ENCODE measurements at regions not wholly inside any gene's neighbourhood (a gene's known extent, or its start where the extent isn't known, plus 50 kb on each side); places are given as distances from the start of the nearest gene placed in this dataset.

DNA sequence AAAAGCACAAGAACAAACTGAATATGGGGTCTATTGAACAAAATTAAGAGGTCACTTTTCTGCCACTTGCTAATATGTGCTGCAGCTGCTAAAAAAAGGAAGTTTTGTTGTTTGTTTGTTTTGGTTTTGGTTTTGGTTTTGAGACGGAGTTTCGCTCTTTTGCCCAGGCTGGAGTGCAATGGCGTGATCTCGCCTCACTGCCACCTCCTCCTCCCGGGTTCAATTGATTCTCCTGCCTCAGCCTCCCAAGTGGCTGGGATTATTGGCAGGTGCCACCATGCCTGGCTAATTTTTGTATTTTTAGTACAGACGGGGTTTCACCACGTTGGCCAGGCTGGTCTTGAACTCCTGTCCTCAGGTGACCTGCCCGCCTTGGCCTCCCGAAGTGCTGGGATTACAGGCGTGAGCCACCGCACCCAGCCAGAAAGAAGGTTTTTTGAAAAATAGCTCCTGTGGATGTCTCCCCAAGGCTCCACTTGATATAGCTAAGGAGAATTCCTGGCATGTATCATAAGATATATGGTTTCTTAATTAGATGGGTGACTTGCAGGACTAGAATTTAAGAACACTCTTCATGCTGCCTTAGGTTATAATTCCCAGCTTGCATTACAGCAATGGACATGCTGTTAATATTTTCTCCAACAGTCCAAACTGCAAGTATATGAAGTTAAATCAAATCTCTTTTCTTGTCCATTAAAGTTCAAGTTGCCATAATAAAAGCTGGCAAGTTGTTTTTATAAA lies 237.6 kb upstream of the AMIGO2 start:
- Mint-ChIP-seq H3K4me1 (ENCODE audit: unreplicated experiment) (peaks cover 15% of the 10 kb centered on the region), H3K27me3 (ENCODE audit: unreplicated experiment) (no peaks in the 10 kb centered on the region), H3K27ac (ENCODE audit: unreplicated experiment) (no peak overlapping the region), H3K9me3 (ENCODE audit: unreplicated experiment) (peaks cover 9% of the 10 kb centered on the region), H3K36me3 (ENCODE audit: unreplicated experiment) (no peaks in the 10 kb centered on the region), H3K4me3 (ENCODE audit: unreplicated experiment) (no peak overlapping the region)
- no peak for DNase-seq (ENCODE audit: extremely low spot score, unreplicated experiment)
- TF ChIP-seq CTCF (IDR thresholded peaks at IDR 0.05): no peak

DNA sequence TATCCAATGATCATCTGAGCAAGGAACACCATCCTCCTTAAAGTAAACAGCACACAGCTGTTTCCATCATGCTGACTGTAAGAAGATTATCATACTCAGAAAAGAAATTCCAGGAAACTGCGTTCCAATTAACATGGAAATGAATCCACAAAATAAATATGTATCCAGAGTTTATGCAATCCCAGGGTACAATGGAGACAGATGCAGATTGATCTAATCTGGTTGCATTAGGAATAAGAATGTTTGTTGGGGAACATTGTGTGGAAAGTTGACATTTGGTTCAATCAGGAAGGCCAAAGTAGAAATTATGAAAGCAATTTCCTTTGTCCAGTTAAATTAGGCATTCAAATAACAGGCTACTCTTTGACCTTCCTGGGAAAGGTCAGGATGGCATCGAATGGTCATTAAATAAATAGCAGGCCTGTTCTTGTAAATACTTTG lies 236.9 kb upstream of the AMIGO2 start:
- TF ChIP-seq CTCF (IDR thresholded peaks at IDR 0.05): no peak
- no peaks in the 10 kb centered on the region for H3K36me3 Mint-ChIP-seq (ENCODE audit: unreplicated experiment)
- no peak for DNase-seq (ENCODE audit: extremely low spot score, unreplicated experiment)
- H3K9me3 Mint-ChIP-seq (ENCODE audit: unreplicated experiment): peaks cover 5% of the 10 kb centered on the region
- no peaks in the 10 kb centered on the region for H3K27me3 Mint-ChIP-seq (ENCODE audit: unreplicated experiment)
- peaks cover 15% of the 10 kb centered on the region for H3K4me1 Mint-ChIP-seq (ENCODE audit: unreplicated experiment)
- H3K4me3 Mint-ChIP-seq (ENCODE audit: unreplicated experiment): no peak overlapping the region
- H3K27ac Mint-ChIP-seq (ENCODE audit: unreplicated experiment): no peak overlapping the region

GRCh38 chr12:47314996-47315395 lies 235.2 kb upstream of the AMIGO2 start:
- Mint-ChIP-seq H3K27me3 (ENCODE audit: unreplicated experiment) (no peaks in the 10 kb centered on the region), H3K36me3 (ENCODE audit: unreplicated experiment) (no peaks in the 10 kb centered on the region), H3K27ac (ENCODE audit: unreplicated experiment) (no peak overlapping the region), H3K4me1 (ENCODE audit: unreplicated experiment) (peaks cover 15% of the 10 kb centered on the region), H3K4me3 (ENCODE audit: unreplicated experiment) (no peak overlapping the region), H3K9me3 (ENCODE audit: unreplicated experiment) (peaks cover 3% of the 10 kb centered on the region)
- DNase-seq (ENCODE audit: extremely low spot score, unreplicated experiment): no peak
- TF ChIP-seq CTCF (IDR thresholded peaks at IDR 0.05): no peak

DNA sequence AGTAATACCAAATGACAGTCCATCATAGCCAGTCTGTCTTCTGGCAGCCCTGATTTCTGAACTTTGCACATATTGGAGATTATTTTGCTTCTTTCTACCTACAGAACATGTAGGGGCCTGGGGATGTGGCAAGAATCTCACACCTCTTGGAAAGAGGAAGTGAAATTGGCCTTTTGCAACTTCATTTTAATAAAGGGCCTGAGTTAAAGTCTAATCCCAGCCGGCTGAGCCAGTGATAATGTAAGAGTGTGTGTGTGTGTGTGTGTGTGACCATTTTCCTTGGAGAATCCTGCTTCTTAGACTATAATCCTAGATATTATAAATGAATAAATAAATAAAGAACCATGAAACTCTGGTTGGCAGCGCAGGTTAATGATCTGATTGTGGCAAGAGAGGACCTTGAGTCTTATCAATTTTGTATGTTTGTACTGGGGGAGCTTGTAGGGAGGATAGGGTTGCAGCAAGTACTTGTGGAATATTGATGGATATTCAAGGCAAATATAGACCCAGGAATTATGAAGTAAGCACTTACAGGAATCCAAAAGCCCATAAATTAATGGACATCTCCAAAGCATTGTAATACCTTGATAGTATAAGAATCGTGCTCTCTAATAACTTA lies 233.2 kb upstream of the AMIGO2 start:
- DNase-seq (ENCODE audit: extremely low spot score, unreplicated experiment): no peak
- H3K27ac Mint-ChIP-seq (ENCODE audit: unreplicated experiment): no peak overlapping the region
- no peak for TF ChIP-seq CTCF (IDR thresholded peaks at IDR 0.05)

DNA sequence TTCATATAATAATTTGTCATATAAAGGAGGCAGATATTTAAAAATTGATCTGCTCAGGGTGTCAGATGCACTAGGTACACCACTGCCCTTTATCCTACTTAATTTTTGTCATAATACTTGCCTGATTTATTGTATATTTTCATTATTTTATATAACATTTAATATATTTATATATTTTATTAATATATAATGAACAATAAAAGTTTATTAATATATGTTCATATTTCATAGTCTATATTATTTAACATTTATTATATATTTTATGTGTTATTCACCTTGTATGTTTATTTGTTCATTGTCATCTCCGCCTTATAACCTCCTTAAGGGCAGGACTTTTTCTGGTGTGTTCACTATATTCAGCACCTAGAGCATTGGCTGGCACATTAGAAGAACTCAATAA lies 232.4 kb upstream of the AMIGO2 start:
- H3K27ac Mint-ChIP-seq (ENCODE audit: unreplicated experiment): no peak overlapping the region
- H3K4me3 Mint-ChIP-seq (ENCODE audit: unreplicated experiment): no peak overlapping the region
- peaks cover 11% of the 10 kb centered on the region for H3K4me1 Mint-ChIP-seq (ENCODE audit: unreplicated experiment)
- peaks cover 3% of the 10 kb centered on the region for H3K9me3 Mint-ChIP-seq (ENCODE audit: unreplicated experiment)
- H3K27me3 Mint-ChIP-seq (ENCODE audit: unreplicated experiment): no peaks in the 10 kb centered on the region
- no peak for DNase-seq (ENCODE audit: extremely low spot score, unreplicated experiment)
- no peak for TF ChIP-seq CTCF (IDR thresholded peaks at IDR 0.05)
- H3K36me3 Mint-ChIP-seq (ENCODE audit: unreplicated experiment): no peaks in the 10 kb centered on the region

More for the DNA sequence above, 233.2 kb upstream of the AMIGO2 start:
- H3K36me3 Mint-ChIP-seq (ENCODE audit: unreplicated experiment): no peaks in the 10 kb centered on the region
- no peak overlapping the region for H3K4me3 Mint-ChIP-seq (ENCODE audit: unreplicated experiment)
- H3K27me3 Mint-ChIP-seq (ENCODE audit: unreplicated experiment): no peaks in the 10 kb centered on the region
- peaks cover 3% of the 10 kb centered on the region for H3K9me3 Mint-ChIP-seq (ENCODE audit: unreplicated experiment)
- peaks cover 15% of the 10 kb centered on the region for H3K4me1 Mint-ChIP-seq (ENCODE audit: unreplicated experiment)
